Neural crest cell (in vitro differentiated cells): ENCODE measurements at regions not wholly inside any gene's neighbourhood (a gene's known extent, or its start where the extent isn't known, plus 50 kb on each side); places are given as distances from the start of the nearest gene placed in this dataset.

Source experiments
- DNase-seq: peaks from one replicate; pipeline ENCODE4 v3.0.0; 2021; ENCODE audit warnings: low read depth, mixed read lengths, low spot score
- H3K27ac Mint-ChIP-seq: one replicate; pipeline ENCODE4 v1.8.0; 2021; ENCODE audit warnings: mild to moderate bottlenecking, mixed read lengths; ENCODE audit not compliant: unreplicated experiment
- H3K27me3 Mint-ChIP-seq: 2 replicates; pipeline ENCODE4 v1.8.0; 2021; ENCODE audit warnings: low read depth, mild to moderate bottlenecking, mixed read lengths
- H3K36me3 Mint-ChIP-seq: 2 replicates; pipeline ENCODE4 v1.8.0; 2021; ENCODE audit warnings: low read depth, mild to moderate bottlenecking, mixed read lengths
- H3K4me1 Mint-ChIP-seq: 2 replicates; pipeline ENCODE4 v1.8.0; 2021; ENCODE audit warnings: mixed read lengths
- H3K4me3 Mint-ChIP-seq: one replicate; pipeline ENCODE4 v1.8.0; 2021; ENCODE audit warnings: mild to moderate bottlenecking, mixed read lengths
- H3K9me3 Mint-ChIP-seq: 2 replicates; pipeline ENCODE4 v1.8.0; 2021; ENCODE audit warnings: mixed read lengths
- TF ChIP-seq, protein P1 (sequence below): fragments of 200-600 bp; sonication (generic); conservative IDR thresholded peaks from 2 replicates; pipeline ENCODE4 v1.5.0; 2021; ENCODE audit warnings: antibody characterized with exemption, mild to moderate bottlenecking

DNA sequence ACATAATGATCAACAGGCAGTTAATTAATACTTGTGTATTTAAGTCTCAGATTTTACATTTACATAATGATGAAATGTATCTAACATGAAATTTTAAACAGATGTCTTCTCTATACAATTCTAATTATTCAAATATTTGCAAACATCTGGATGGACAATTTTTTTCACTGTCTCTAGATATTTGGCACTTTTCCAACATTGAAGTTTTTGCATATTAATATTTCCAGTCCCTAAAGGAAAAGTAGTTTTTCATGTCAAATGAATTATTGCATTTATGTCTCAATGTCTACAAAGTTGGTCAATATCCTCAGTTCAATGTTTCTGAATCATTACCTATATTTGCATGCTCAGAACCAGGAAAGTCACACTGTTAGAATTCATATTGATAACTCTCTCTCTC, 560.9 kb upstream of the PKDCC start:
- H3K36me3 Mint-ChIP-seq, result no peaks in the 10 kb centered on the region
- TF ChIP-seq, protein P1, sequence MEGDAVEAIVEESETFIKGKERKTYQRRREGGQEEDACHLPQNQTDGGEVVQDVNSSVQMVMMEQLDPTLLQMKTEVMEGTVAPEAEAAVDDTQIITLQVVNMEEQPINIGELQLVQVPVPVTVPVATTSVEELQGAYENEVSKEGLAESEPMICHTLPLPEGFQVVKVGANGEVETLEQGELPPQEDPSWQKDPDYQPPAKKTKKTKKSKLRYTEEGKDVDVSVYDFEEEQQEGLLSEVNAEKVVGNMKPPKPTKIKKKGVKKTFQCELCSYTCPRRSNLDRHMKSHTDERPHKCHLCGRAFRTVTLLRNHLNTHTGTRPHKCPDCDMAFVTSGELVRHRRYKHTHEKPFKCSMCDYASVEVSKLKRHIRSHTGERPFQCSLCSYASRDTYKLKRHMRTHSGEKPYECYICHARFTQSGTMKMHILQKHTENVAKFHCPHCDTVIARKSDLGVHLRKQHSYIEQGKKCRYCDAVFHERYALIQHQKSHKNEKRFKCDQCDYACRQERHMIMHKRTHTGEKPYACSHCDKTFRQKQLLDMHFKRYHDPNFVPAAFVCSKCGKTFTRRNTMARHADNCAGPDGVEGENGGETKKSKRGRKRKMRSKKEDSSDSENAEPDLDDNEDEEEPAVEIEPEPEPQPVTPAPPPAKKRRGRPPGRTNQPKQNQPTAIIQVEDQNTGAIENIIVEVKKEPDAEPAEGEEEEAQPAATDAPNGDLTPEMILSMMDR, result no peak
- no peak overlapping the region for H3K27ac Mint-ChIP-seq
- no peak for DNase-seq
- no peaks in the 10 kb centered on the region for H3K27me3 Mint-ChIP-seq
- H3K9me3 Mint-ChIP-seq, result peaks cover 14% of the 10 kb centered on the region
- H3K4me3 Mint-ChIP-seq, result no peak overlapping the region
- H3K4me1 Mint-ChIP-seq, result no peaks in the 10 kb centered on the region

DNA sequence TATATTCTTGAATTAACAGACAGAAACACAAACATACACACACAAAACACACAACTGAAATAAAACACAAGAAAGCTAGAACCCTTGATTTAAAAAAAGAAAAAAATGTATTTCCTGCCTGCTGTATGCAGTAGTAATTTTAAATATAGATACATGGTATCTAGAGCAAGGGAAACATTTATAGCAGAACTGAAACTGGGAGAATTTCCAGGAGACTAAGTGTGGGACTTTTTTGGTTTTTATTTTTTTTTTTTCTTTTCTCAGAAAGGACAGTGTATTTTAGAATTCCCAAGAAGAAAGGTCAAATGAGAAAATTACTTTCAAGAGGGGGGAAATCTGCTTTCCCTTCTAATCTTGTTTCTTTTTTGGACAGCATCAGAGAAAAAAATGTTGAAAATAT, 558.9 kb upstream of the PKDCC start:
- H3K27ac Mint-ChIP-seq, result no peak overlapping the region
- TF ChIP-seq, protein P1, result no peak
- H3K27me3 Mint-ChIP-seq, result no peaks in the 10 kb centered on the region
- DNase-seq, result no peak
- H3K9me3 Mint-ChIP-seq, result peaks cover 18% of the 10 kb centered on the region
- H3K4me3 Mint-ChIP-seq, result no peak overlapping the region
- no peaks in the 10 kb centered on the region for H3K4me1 Mint-ChIP-seq
- no peaks in the 10 kb centered on the region for H3K36me3 Mint-ChIP-seq

DNA sequence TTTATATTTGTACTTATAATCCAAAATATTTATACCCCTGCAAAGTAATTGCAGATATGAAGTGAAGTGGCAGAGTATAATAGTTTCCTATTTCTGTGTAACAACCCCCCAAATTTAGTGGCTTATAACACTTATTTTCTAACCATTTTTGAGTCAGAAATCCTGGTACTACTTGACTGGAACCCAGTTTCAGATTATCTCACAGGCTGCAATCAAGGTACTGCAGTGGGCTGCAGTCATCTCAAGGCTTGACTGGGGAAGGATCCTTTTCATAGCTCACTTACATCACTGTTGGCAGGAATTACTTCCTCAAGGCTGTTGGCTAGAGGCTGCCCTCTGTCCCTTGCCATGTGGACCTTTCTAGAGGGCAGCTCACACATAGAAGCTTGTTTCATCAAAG, 558.2 kb upstream of the PKDCC start:
- DNase-seq, result no peak
- Mint-ChIP-seq H3K9me3 (peaks cover 22% of the 10 kb centered on the region), H3K27ac (no peak overlapping the region), H3K27me3 (no peaks in the 10 kb centered on the region), H3K4me1 (no peaks in the 10 kb centered on the region), H3K36me3 (peaks cover 2% of the 10 kb centered on the region), H3K4me3 (no peak overlapping the region)
- TF ChIP-seq, protein P1, result no peak

DNA sequence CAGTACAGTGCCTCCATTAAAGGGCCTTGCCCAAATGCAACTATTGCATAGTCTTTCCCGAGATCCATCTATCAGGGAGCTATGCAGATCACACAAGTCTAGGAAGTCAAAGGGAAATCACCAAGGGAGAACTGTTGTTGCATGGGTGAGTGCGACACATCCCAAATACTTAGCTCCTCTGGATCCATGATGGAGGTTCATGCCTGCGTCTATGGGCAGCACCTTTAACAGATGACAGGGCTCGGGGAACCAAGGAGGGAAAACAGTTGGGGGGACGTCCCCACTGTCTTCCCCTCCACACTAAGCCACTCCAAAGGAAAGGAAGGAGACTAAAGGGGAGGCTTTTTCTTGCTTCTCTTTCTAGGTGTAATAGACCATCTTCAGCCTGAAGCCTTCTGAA, 552.8 kb upstream of the PKDCC start:
- no peaks in the 10 kb centered on the region for H3K27me3 Mint-ChIP-seq
- no peak for DNase-seq
- no peak overlapping the region for H3K4me3 Mint-ChIP-seq
- peaks cover 14% of the 10 kb centered on the region for H3K36me3 Mint-ChIP-seq
- H3K9me3 Mint-ChIP-seq, result peaks cover 26% of the 10 kb centered on the region
- no peak overlapping the region for H3K27ac Mint-ChIP-seq
- TF ChIP-seq, protein P1, result no peak
- no peaks in the 10 kb centered on the region for H3K4me1 Mint-ChIP-seq

DNA sequence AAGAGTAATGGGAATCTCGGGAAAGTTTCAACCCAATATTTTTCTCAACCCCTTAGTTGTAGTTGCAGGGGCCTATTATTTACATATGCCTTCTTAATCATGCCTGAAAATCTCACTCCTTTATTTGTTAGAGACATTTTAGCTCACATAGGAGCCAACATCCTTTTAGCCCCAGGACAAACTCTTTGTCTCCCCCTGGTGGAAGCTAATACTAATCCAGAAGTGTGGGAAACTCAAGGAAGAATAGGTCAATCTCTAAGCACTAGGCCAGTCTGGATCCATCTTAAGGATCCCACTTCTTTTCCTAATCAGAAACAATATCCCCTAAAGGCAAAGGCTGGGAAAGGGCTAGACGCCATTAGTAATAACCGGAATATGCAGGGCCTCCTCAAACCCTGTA, 550.9 kb upstream of the PKDCC start:
- Mint-ChIP-seq H3K36me3 (peaks cover 24% of the 10 kb centered on the region), H3K9me3 (peaks cover 25% of the 10 kb centered on the region), H3K4me3 (no peak overlapping the region), H3K27ac (no peak overlapping the region), H3K4me1 (no peaks in the 10 kb centered on the region), H3K27me3 (no peaks in the 10 kb centered on the region)
- no peak for DNase-seq
- TF ChIP-seq, protein P1, result peak; percentile 42

DNA sequence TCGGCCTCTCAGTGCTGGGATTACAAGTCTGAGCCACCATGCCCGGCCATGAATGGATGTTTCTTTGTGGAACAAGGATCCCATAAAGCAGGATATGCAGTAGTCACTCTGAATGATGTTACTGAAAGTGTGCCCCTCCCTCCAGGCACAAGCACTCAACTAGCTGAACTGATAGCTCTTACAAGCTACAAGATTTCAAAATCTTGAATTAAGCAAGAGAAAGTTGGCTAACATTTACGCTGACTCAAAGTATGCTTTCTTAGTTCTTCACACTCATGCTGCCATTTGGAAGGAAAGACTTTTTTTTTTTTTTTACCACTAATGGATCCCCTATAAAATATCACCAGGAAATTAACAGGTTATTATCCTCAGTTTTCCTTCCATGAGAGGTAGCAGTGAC, 549.0 kb upstream of the PKDCC start:
- TF ChIP-seq, protein P1, result no peak
- Mint-ChIP-seq H3K27ac (no peak overlapping the region), H3K27me3 (no peaks in the 10 kb centered on the region), H3K4me1 (no peaks in the 10 kb centered on the region), H3K36me3 (peaks cover 24% of the 10 kb centered on the region), H3K4me3 (no peak overlapping the region), H3K9me3 (peaks cover 26% of the 10 kb centered on the region)
- DNase-seq, result no peak
